ENCODE measurements at regions not wholly inside any gene's neighbourhood (a gene's known extent, or its start where the extent isn't known, plus 50 kb on each side); places are given as distances from the start of the nearest gene placed in this dataset.

DNA sequence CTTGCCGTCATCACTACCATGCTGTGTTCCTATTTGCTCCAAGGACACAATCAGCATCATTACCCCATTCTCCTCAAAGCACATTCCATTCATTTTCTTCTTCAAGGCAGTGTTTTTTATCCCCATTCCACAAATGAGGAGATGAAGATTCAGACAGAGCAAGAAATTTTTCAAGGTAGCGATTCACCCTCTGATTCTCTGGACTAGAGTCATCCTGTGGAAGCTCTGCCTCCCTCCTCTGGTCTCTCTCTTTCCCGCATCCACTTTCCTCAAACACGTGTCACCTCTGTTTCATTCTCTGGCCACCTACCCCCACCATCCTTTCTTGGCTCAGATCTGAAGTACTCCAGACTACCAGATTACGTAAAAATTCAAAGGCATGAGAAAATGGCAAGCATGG lies 297.9 kb downstream of the SOX11 start:
- TF ChIP-seq, protein P1, sequence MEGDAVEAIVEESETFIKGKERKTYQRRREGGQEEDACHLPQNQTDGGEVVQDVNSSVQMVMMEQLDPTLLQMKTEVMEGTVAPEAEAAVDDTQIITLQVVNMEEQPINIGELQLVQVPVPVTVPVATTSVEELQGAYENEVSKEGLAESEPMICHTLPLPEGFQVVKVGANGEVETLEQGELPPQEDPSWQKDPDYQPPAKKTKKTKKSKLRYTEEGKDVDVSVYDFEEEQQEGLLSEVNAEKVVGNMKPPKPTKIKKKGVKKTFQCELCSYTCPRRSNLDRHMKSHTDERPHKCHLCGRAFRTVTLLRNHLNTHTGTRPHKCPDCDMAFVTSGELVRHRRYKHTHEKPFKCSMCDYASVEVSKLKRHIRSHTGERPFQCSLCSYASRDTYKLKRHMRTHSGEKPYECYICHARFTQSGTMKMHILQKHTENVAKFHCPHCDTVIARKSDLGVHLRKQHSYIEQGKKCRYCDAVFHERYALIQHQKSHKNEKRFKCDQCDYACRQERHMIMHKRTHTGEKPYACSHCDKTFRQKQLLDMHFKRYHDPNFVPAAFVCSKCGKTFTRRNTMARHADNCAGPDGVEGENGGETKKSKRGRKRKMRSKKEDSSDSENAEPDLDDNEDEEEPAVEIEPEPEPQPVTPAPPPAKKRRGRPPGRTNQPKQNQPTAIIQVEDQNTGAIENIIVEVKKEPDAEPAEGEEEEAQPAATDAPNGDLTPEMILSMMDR (IDR thresholded peaks at IDR 0.05) = no peak
- TF ChIP-seq EZH2 (IDR thresholded peaks at IDR 0.05; ENCODE audit: borderline replicate concordance, insufficient read depth, low read depth, low read length, poor library complexity, severe bottlenecking) = no peak
- 97% methylated on average over 5 of the region's 5 CpGs for WGBS (ENCODE audit: insufficient coverage)
- Mint-ChIP-seq H3K4me3 (no peak overlapping the region), H3K4me1 (no peaks in the 10 kb centered on the region), H3K27ac (no peak overlapping the region), H3K27me3 (no peaks in the 10 kb centered on the region), H3K9me3 (ENCODE audit: insufficient read depth) (no peaks in the 10 kb centered on the region)
- ChIA-PET CTCF (no interaction called here), POLR2A (no interaction called here)
- H3K79me2 ChIP-seq (ENCODE audit: control insufficient read depth, insufficient read depth, low read length) = no peaks in the 10 kb centered on the region
- intact Hi-C loops (cut with micrococcal nuclease) = no loop called here
- no peak for ATAC-seq (ENCODE audit: low read depth)
- no peaks in the 10 kb centered on the region for H3K36me3 ChIP-seq (replicated peaks in 1 of 2; ENCODE audit: control extremely low read depth in 1 of 2, control insufficient read depth in 1 of 2, extremely low read depth in 1 of 2, insufficient read depth in 2 of 2, low read length in 1 of 2)
- DNase-seq = no peak
- no peak overlapping the region for H3K4me2 ChIP-seq (replicated peaks; ENCODE audit: low read depth, low read length, poor library complexity, severe bottlenecking)
- no peaks in the 10 kb centered on the region for H3K4me1 ChIP-seq (ENCODE audit: control insufficient read depth in 2 of 2, insufficient read depth in 2 of 2, low read length in 2 of 2)
- H3K9me3 ChIP-seq (ENCODE audit: control extremely low read depth in 1 of 3, control insufficient read depth in 2 of 3, insufficient read depth in 1 of 3, low read length in 2 of 3) = peaks cover 0 to 3% (median 0%) of the 10 kb centered on the region in 3 donors
- no peaks in the 10 kb centered on the region for H4K20me1 ChIP-seq (ENCODE audit: control insufficient read depth, insufficient read depth, low read length, poor library complexity, severe bottlenecking)
- H3K27me3 ChIP-seq (replicated peaks in 1 of 4; ENCODE audit: control extremely low read depth in 1 of 4, control insufficient read depth in 3 of 4, insufficient read depth in 4 of 4, low read length in 3 of 4) = no peaks in the 10 kb centered on the region
- no peak overlapping the region for H3K9ac ChIP-seq (ENCODE audit: low read length)
- H3K4me3 ChIP-seq (ENCODE audit: control extremely low read depth in 1 of 5, extremely low read depth in 1 of 5, insufficient read depth in 1 of 5, low read depth in 2 of 5, low read length in 4 of 5) = no peak overlapping the region
- no peak overlapping the region for H2AFZ ChIP-seq (ENCODE audit: insufficient read depth, low read depth, low read length, poor library complexity, severe bottlenecking)
- no peak overlapping the region for H3K27ac ChIP-seq (ENCODE audit: low read length in 2 of 2)

DNA sequence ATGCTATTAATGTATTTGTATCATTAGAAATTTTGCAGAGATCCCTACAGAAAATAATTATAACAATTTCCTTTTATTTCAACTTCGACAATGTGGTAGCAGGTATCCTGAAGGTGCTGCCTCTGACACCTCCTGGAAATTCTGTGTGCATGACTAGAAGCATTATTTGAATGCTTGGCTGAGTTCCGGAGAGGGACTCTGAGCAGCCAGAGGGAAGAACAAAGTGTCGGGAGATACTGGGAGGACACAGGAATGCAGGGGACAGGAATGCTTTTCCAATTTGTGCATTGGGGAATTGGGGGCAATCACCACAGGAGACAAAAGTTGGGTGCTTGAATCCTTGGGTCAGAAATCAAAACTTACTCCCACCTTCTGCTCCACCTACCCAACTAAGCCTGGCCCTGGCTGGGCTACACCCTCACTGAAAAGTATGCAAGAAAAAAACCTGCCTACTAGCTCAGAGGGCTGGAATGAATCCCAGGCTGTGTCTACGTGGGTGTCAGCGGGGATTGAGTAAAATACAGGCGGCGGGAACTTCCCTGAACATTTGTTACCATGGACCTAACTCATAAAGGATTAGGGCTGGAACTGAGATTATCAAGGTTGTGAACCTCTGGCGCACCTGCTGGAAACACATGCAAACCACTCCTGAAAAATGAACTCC lies 299.3 kb downstream of the SOX11 start:
- ChIA-PET POLR2A (no interaction called here), CTCF (no interaction called here)
- Histone ChIP-seq H3K9me3 (ENCODE audit: control extremely low read depth in 1 of 3, control insufficient read depth in 2 of 3, insufficient read depth in 1 of 3, low read length in 2 of 3) (peaks cover 0 to 3% (median 0%) of the 10 kb centered on the region in 3 donors), H3K79me2 (ENCODE audit: control insufficient read depth, insufficient read depth, low read length) (no peaks in the 10 kb centered on the region), H3K27ac (ENCODE audit: low read length in 2 of 2) (no peak overlapping the region), H3K9ac (ENCODE audit: low read length) (no peak overlapping the region), H4K20me1 (ENCODE audit: control insufficient read depth, insufficient read depth, low read length, poor library complexity, severe bottlenecking) (no peaks in the 10 kb centered on the region), H3K4me1 (ENCODE audit: control insufficient read depth in 2 of 2, insufficient read depth in 2 of 2, low read length in 2 of 2) (no peaks in the 10 kb centered on the region), H3K27me3 (replicated peaks in 1 of 4; ENCODE audit: control extremely low read depth in 1 of 4, control insufficient read depth in 3 of 4, insufficient read depth in 4 of 4, low read length in 3 of 4) (no peaks in the 10 kb centered on the region), H2AFZ (ENCODE audit: insufficient read depth, low read depth, low read length, poor library complexity, severe bottlenecking) (no peak overlapping the region), H3K36me3 (replicated peaks in 1 of 2; ENCODE audit: control extremely low read depth in 1 of 2, control insufficient read depth in 1 of 2, extremely low read depth in 1 of 2, insufficient read depth in 2 of 2, low read length in 1 of 2) (no peaks in the 10 kb centered on the region), H3K4me3 (ENCODE audit: control extremely low read depth in 1 of 5, extremely low read depth in 1 of 5, insufficient read depth in 1 of 5, low read depth in 2 of 5, low read length in 4 of 5) (no peak overlapping the region), H3K4me2 (replicated peaks; ENCODE audit: low read depth, low read length, poor library complexity, severe bottlenecking) (no peak overlapping the region)
- H3K4me3 Mint-ChIP-seq = no peak overlapping the region
- H3K27ac Mint-ChIP-seq = no peak overlapping the region
- no peaks in the 10 kb centered on the region for H3K9me3 Mint-ChIP-seq (ENCODE audit: insufficient read depth)
- H3K27me3 Mint-ChIP-seq = no peaks in the 10 kb centered on the region
- TF ChIP-seq EZH2 (IDR thresholded peaks at IDR 0.05; ENCODE audit: borderline replicate concordance, insufficient read depth, low read depth, low read length, poor library complexity, severe bottlenecking) = no peak
- TF ChIP-seq, protein P1 (IDR thresholded peaks at IDR 0.05) = no peak
- intact Hi-C loops (cut with micrococcal nuclease) = no loop called here
- WGBS (ENCODE audit: insufficient coverage) = 92% methylated on average over 5 of the region's 8 CpGs
- H3K4me1 Mint-ChIP-seq = no peaks in the 10 kb centered on the region
- DNase-seq (no peak), ATAC-seq (ENCODE audit: low read depth) (no peak)

All from B cell (primary cell).